Adipose tissue (tissue), 3 donors: ENCODE measurements at regions not wholly inside any gene's neighbourhood (a gene's known extent, or its start where the extent isn't known, plus 50 kb on each side); places are given as distances from the start of the nearest gene placed in this dataset.
"Not testable (repeated sequence)": the region's sequence is repeated elsewhere in the genome, so short reads cannot be mapped to it uniquely, and the experiment has no call there.

ENCODE experiments used
- H3K27ac ChIP-seq: one replicate; pipeline ENCODE4 v1.5.1; 2013; ENCODE audit warnings: low read depth, low read length
- WGBS, 3 donors: extraction: QIAGEN DNeasy Blood & Tissue Kit; methylation state at CpG; one replicate each; pipeline ENCODE4 v1.1.7; 2013; 5-methylcytosine and 5-hydroxymethylcytosine counted together
- donor health status: healthy with polysubstance abuse.
- donor health status: Bipolar disorder and iron deficiency.
- donor health status: healthy.

- 14 to 36% (median 17%) methylated on average over 18 of the region's 18 CpGs for WGBS, 3 donors
- H3K27ac ChIP-seq = no peak overlapping the region
Measured at GRCh38 chr6:27139756-27140579, 107.5 kb upstream of the PRSS16 start.

- 83 to 89% (median 89%) methylated on average over 5 of the region's 5 CpGs for WGBS, 3 donors
Measured at GRCh38 chr6:27140999-27141528, 106.4 kb upstream of the PRSS16 start.

DNA sequence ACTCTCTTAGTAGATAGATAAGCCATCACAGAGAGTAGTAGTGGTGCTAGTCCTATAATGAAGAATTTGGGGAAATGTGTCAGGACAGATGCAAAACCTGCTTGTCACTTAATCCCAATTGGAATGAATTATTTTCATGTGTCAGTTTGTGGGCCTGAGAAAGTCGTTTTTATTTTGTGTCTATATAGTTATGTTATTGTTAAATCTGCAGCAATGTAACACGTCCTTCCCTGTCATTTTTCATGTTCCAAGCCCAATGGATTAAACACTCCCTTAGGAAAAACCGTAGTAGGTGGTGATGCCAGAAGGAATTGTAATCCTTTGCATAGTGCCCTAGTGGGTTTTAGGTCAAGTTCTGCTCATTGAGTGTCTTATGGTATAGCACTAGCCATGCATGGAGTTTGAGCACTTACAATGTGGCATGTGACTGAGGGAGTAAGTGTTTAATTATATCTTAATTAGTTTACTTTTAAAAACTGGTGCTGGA, 105.9 kb upstream of the PRSS16 start:
- 53 to 68% (median 54%) methylated on average over 3 of the region's 3 CpGs for WGBS, 3 donors
- H3K27ac ChIP-seq = no peak overlapping the region

More at GRCh38 chr6:27140999-27141528, 106.4 kb upstream of the PRSS16 start:
- no peak overlapping the region for H3K27ac ChIP-seq

GRCh38 chr6:27143020-27143388, 104.5 kb upstream of the PRSS16 start:
- WGBS, 3 donors = 98 to 99% (median 99%) methylated on average over 4 of the region's 4 CpGs
- not testable (repeated sequence) for H3K27ac ChIP-seq

GRCh38 chr6:27143474-27144026, 104.0 kb upstream of the PRSS16 start:
- H3K27ac ChIP-seq = no peak overlapping the region
- WGBS, 3 donors = 77 to 82% (median 79%) methylated on average over 2 of the region's 2 CpGs

- no peak overlapping the region for H3K27ac ChIP-seq
- WGBS, 3 donors = 24 to 48% (median 40%) methylated on average over 6 of the region's 6 CpGs
Measured at GRCh38 chr6:27144740-27145079, 102.8 kb upstream of the PRSS16 start.

DNA sequence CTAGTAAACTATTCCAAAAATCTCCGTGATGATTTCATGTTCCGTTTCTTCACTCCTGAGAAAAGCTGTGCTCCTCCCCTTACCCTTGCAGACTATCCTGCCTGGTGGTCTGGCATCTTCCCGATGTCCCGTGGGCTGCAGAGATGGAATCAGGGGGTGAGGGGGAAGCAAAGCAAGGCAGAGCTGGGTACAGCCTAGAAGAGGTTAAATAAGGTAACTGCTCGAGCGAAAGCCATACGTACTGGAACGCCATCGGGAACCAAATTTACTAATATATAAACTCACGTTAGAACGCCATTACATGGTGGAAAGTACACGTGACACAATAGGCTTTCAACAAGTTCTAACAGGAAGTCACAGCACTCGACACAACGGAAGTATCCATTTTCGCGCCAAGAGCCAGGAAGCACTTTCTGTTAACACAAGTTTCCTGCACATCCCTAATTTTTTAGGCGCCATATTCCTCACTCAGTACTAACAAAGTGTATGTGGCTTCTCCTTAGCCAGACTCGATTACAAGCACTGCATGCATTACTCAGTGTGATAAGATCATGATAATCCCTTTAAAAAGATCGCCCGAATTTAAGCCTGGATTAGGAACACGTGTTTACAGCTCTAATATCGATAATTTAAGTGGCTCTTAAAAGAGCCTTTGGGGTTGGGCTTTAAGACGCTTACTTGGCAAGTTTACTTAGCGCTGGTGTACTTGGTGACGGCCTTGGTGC, 101.6 kb upstream of the PRSS16 start:
- no peak overlapping the region for H3K27ac ChIP-seq
- WGBS, 3 donors = 0 to 1% (median 1%) methylated on average over 25 of the region's 25 CpGs

GRCh38 chr6:27146456-27146705, 101.1 kb upstream of the PRSS16 start:
- H3K27ac ChIP-seq = not testable (repeated sequence)
- whole genome bisulfite sequencing, 3 donors = 5 to 8% (median 6%) methylated on average over 20 to 23 of the region's 23 CpGs

DNA sequence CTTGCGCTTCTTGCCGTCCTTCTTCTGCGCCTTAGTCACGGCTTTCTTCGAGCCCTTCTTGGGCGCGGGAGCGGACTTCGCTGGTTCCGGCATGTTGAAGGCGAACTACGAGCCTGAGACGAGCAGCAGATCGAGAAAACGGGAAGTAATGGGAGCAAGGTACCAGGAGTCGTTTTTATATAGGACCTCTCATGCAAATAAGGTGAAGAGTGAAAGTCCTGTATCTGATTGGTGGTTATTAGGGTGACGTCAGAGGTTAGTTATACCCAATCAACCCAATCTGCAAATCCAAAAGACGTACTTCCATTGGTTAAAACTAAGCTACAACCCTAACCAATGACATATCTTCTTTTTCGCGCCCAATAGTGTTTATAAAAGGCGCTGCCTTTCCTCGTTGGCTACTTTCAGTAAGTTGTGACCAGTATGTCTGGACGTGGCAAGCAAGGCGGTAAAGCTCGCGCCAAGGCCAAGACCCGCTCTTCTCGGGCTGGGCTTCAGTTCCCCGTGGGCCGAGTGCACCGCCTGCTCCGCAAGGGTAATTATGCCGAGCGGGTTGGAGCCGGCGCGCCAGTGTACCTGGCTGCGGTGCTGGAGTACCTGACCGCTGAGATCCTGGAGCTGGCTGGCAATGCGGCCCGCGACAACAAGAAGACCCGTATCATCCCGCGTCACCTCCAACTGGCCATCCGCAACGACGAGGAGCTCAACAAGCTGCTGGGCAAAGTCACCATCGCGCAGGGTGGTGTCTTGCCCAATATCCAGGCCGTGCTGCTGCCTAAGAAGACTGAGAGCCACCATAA, 100.6 kb upstream of the PRSS16 start:
- WGBS, 3 donors = 2 to 4% (median 2%) methylated on average over 51 of the region's 51 CpGs
- H3K27ac ChIP-seq = no peak overlapping the region

DNA sequence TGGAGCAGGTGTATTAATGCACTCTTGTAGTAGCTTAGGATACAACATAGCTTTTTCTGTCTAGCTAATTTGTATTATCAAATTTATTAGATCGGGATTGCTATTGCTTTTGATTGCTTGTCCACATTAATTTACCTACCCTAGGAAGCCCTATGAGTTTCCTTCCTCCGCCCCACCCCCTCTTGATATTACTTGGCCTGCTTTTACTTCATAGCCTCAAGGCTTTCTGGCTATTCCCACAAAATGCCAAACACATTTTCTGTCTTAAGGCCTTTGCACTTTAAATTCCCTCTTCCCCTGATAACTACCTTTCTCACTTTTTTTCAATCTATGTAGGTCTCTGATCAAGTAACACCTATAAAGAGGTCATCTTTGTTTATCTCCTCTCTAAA, 99.1 kb upstream of the PRSS16 start:
- WGBS, 3 donors = 89 to 98% (median 92%) methylated on average over 2 of the region's 2 CpGs
- H3K27ac ChIP-seq = no peak overlapping the region

GRCh38 chr6:27149150-27149549, 98.4 kb upstream of the PRSS16 start:
- 43 to 65% (median 60%) methylated on average over 1 of the region's 1 CpG for WGBS, 3 donors
- H3K27ac ChIP-seq = no peak overlapping the region

DNA sequence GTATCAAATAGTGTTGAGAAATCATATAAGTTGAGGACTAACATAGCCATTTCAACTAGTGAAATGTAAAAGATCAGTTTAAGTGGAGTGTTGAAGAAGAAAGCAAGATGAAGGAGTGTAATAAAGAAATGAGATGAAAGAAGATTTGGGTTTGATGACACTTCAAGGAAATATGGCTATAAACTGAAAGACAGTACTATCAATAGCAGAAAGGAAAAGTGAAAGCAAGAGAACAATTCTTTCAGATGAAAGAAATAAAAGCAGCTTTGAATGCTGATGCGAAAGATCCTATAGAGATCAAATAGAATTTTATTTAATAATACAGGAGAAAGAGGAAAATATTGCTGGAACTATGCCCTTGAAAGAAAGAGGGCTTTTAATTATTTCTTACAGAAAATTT, 92.8 kb upstream of the PRSS16 start:
- 91 to 100% (median 93%) methylated on average over 1 of the region's 1 CpG for WGBS, 3 donors
- no peak overlapping the region for H3K27ac ChIP-seq

DNA sequence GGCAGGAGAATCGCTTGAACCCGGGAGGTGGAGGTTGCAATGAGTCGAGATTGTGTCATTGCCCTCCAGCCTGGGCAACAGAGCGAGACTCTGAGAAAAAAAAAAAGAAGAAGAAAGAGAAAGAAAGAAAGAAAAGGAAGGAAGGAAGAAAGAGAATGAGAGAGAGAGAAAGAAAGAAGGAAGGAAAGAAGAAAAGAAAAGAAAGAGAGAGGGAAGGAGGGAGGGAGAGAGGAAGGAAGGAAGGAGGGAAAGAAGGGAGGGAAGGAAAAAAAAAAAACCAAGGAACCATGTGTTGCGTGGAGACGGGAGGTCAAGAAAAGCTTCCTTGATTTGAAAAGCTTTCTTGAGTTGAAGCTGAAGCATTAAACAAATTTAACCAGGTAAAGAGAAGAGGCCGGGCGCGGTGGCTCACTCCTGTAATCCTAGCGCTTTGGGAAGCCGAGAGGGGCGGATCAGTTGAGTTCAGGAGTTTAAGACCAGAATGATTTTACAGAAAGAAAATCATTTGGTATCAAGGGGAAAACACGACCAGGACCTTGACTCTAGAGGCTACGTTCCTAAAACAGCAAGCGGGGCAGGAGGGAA, 90.5 kb upstream of the PRSS16 start:
- 27 to 34% (median 33%) methylated on average over 15 of the region's 15 CpGs for WGBS, 3 donors
- H3K27ac ChIP-seq = no peak overlapping the region

GRCh38 chr6:27157459-27158315, 89.8 kb upstream of the PRSS16 start:
- WGBS, 3 donors = 1% methylated on average over 34 of the region's 34 CpGs
- H3K27ac ChIP-seq = no peak overlapping the region

GRCh38 chr6:27158316-27158643, 89.2 kb upstream of the PRSS16 start:
- no peak overlapping the region for H3K27ac ChIP-seq
- 63 to 69% (median 68%) methylated on average over 4 of the region's 4 CpGs for WGBS, 3 donors

DNA sequence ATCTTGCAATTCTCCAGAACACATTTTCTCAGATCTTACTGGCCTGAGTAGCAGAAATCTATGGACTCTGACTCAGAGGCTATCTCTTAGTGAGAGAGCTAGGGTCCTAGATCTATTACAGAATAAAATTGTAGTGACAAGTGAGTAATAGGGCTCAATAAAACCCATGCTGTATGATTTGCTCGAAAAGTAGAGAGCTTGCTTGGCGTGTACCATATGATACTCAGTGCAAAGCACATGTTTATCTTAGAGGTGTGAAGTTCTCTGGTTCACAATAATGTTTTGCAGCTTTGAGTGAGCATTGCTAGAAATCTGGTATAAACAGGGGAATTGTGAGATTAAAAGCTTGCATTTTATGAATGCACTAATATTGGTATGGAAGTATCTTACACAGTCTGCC, 87.8 kb upstream of the PRSS16 start:
- H3K27ac ChIP-seq = no peak overlapping the region
- WGBS, 3 donors = 84 to 93% (median 91%) methylated on average over 2 of the region's 2 CpGs

DNA sequence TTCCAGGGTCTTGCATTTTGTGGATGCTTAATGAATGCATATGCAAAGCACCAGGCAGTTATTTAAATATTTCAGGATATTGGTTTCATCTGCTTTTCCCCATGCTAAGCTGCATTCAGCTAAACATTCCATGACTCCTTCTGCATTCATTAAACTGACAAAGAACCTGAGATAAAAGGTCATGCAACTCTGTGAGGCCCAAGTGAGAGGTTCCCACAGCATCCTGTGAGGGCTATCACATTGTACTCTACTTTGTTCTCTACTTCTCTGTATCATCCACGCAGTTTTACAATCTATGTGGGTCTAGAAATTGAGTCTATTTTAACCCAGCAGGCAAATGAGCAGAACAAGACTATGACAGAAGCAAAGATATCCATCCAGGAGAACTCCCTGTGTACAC, 86.4 kb upstream of the PRSS16 start:
- no peak overlapping the region for H3K27ac ChIP-seq
- WGBS, 3 donors = 15 to 31% (median 26%) methylated on average over 1 of the region's 1 CpG

- 47 to 53% (median 48%) methylated on average over 4 of the region's 4 CpGs for WGBS, 3 donors
- H3K27ac ChIP-seq = no peak overlapping the region
Measured at GRCh38 chr6:27161603-27161945, 85.9 kb upstream of the PRSS16 start.
